ENCODE measurements at regions not wholly inside any gene's neighbourhood (a gene's known extent, or its start where the extent isn't known, plus 50 kb on each side); places are given as distances from the start of the nearest gene placed in this dataset.

DNA sequence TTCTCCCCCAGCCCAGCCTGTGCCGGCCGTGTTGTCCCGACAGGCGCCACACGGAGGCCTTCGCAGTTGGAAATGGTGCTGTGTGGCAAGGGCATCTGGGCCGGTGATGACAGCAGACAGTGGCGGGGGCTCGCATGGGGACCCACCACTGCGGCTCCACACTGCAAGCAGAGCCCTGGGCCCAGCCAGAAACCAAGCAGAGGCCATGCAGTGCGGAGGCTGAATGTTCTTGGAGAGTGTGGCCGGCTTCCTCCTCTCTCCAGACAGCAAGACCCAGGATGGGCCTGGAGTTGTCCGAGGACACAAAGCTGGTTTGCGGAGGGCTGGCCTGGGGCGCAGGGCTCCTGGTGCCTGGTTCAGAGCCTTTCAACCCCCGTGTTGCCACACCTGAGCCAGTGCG lies 104.6 kb downstream of the SIK1 start:
- DNase-seq (ENCODE audit: low read depth) = no peak
- TF ChIP-seq, protein P1, sequence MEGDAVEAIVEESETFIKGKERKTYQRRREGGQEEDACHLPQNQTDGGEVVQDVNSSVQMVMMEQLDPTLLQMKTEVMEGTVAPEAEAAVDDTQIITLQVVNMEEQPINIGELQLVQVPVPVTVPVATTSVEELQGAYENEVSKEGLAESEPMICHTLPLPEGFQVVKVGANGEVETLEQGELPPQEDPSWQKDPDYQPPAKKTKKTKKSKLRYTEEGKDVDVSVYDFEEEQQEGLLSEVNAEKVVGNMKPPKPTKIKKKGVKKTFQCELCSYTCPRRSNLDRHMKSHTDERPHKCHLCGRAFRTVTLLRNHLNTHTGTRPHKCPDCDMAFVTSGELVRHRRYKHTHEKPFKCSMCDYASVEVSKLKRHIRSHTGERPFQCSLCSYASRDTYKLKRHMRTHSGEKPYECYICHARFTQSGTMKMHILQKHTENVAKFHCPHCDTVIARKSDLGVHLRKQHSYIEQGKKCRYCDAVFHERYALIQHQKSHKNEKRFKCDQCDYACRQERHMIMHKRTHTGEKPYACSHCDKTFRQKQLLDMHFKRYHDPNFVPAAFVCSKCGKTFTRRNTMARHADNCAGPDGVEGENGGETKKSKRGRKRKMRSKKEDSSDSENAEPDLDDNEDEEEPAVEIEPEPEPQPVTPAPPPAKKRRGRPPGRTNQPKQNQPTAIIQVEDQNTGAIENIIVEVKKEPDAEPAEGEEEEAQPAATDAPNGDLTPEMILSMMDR (conservative IDR thresholded peaks at IDR 0.05; ENCODE audit: low read depth, low read length) = no peak
- no peak overlapping the region for H3K4me3 ChIP-seq (ENCODE audit: low read depth, low read length)

DNA sequence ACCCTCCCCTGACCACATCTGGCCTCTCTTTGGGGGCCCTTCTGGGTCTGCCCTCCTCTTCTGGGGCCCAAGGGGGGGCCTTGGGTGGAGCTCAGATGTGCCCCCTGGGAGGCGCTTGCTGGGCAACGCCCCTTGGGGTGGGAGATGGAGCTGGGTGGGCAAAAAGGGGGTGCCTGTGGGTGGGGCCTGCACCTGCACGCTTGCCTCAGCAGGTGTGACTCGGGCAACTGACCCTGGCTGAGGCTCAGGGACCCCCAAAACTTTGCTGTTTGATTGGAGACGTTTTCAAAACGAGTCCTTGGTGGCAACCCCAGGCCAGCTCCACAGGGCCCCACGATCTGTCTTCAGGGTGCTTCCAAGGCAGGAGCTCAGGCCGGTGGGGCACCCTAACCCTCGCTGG lies 105.3 kb downstream of the SIK1 start:
- H3K4me3 ChIP-seq (ENCODE audit: low read depth, low read length) = no peak overlapping the region
- TF ChIP-seq, protein P1 (conservative IDR thresholded peaks at IDR 0.05; ENCODE audit: low read depth, low read length) = no peak
- no peak for DNase-seq (ENCODE audit: low read depth)

DNA sequence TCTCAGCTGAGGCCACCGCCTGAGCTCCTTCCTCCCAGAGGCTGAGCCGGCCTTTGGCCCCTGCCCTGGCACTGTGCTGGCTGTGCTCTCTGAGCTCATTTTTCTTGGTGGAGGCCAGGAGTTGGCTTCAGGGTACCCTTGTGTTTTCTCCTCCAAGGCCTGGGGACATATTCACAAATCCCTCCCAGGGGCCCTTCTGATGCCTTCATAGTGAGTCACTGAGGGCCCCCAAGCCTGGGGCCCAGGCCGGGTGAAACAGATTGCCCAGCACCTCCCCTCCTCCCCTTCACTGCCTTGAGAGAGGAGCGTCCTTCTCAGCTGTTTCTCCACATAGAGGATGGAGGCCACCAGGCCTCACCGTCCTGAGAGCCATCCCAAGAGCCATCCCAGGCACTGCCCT lies 105.8 kb downstream of the SIK1 start:
- H3K4me3 ChIP-seq (ENCODE audit: low read depth, low read length) = no peak overlapping the region
- no peak for DNase-seq (ENCODE audit: low read depth)
- TF ChIP-seq, protein P1 (conservative IDR thresholded peaks at IDR 0.05; ENCODE audit: low read depth, low read length) = no peak

DNA sequence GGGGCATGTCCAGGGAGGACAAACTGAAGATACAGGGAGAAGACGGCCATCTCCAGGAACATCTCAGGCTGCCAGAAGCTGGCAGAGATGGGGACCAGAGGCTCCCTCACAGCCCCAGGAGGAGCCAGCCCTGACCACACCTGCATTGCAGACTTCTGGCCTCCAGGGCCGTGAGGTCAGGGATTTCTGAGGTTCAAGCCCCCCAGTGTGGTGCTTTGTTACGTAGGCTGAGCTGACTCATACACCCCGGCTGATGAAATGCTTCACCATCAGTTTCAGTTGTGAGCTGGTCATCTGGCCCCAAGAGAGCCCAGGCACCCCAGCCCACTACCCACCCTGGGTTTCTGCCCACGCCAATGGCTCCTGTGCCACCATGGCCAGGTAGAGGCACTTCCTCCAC lies 106.4 kb downstream of the SIK1 start:
- TF ChIP-seq, protein P1 (conservative IDR thresholded peaks at IDR 0.05; ENCODE audit: low read depth, low read length) = no peak
- no peak overlapping the region for H3K4me3 ChIP-seq (ENCODE audit: low read depth, low read length)
- no peak for DNase-seq (ENCODE audit: low read depth)

DNA sequence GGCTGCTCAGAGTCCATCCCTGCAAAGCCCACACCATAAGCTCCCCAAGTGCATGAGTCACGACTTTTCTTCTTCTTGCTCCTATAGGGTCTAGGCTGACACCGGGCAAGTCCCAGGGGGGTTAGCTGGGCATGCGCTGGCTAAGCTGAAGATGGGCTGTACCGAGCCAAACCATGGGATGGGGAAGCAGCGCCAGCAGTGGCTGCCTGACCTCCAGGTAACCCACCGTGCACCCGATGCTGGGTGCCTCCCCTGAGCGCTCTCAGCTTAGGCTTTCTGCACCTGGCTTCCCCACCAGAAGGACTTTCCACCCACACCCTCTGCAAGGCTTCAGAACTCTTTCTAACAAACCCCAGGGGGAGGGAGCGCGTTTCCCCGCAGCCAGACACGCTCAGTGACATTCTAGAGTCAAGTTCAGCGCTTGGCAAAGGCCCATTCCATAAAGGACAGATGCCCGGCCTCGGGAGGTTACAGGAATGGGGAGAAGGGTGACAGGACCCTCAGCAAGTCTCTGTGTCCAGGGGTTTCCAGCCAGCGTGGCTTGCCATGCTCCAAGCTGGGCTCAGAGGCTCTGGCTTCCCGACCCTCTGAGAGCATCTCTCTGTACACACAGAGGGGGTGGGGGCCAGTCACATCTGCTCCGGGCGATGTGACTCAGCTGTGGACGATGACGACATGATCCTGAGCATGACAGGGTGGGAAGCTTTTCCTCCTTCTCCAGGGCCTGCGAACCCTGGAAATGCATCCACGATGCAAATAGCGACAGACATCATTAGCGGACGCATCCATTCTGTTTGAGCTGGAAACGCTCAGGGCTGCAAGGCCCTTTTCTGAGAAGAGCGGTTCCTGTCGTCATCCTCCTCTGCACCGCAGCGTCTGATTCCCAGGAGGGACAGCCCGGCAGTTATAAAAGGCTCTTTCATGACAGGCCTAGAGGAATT lies 107.8 kb downstream of the SIK1 start:
- H3K4me3 ChIP-seq (ENCODE audit: low read depth, low read length) = no peak overlapping the region
- TF ChIP-seq, protein P1 (conservative IDR thresholded peaks at IDR 0.05; ENCODE audit: low read depth, low read length) = no peak
- DNase-seq (ENCODE audit: low read depth) = no peak

DNA sequence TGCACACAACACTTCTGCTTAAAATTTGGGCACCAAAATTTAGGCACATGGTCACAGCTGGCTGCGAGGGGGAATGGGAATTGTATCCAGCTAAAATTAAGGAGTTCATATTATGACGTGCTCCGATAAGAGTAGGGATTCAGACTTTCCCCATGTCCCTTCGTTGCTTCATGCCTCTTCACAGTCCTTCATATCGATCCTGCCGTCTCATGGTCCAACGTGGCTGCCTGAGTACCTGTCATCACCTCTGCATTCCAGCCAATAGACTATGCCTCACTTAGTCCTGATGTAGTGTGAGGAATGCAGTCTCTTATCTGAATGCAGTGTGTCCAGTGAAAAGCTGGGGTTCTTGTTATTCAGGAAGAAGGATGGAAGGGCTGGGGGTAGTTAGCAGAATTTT lies 108.6 kb downstream of the SIK1 start:
- DNase-seq (ENCODE audit: low read depth) = no peak
- H3K4me3 ChIP-seq (ENCODE audit: low read depth, low read length) = no peak overlapping the region
- TF ChIP-seq, protein P1 (conservative IDR thresholded peaks at IDR 0.05; ENCODE audit: low read depth, low read length) = no peak

DNA sequence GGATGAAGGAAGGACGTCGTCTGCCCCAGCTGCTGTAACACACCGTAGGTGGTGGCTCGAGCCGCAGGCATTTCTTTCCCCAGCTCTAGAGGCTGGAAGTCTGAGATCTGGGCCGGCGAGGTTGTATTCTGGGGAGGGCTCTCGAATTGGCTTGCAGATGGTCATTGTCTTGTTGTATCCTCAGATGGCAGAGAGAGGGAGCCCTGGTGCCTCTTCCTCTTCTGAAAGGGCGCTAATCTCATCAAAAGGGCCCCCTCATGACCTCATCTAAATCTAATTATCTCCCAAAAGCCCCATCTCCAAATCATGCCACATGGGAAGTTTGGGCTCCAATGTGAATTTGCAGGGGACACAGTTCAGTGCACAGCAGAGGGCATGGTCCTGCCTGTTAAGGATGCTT lies 109.0 kb downstream of the SIK1 start:
- no peak for DNase-seq (ENCODE audit: low read depth)
- TF ChIP-seq, protein P1 (conservative IDR thresholded peaks at IDR 0.05; ENCODE audit: low read depth, low read length) = no peak
- H3K4me3 ChIP-seq (ENCODE audit: low read depth, low read length) = no peak overlapping the region

Measured in epithelial cell of proximal tubule (primary cell).